ENCODE measurements at regions not wholly inside any gene's neighbourhood (a gene's known extent, or its start where the extent isn't known, plus 50 kb on each side); places are given as distances from the start of the nearest gene placed in this dataset.

GRCh38 chr6:71527886-71528285 lies 239.3 kb downstream of the OGFRL1 start:
- no peak for DNase-seq (ENCODE audit: low spot score)

DNA sequence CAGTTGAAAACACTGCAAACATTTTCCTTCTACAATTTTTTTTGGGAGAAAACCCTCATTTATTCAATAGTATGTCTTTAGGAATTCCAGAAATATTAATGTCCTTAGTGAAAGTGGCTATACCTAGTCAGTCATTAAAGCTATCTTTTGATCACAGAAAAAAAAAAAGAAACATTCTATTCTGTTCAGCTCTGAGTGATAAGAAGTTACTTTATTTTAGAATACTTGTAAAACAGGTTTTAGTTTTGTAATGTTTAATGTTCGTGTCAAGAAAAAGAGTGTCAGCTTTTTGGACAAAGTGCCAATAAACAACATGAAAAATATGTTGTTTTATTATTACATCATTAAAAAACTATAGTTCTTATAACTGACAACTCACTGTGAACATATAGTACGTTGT lies 240.4 kb downstream of the OGFRL1 start:
- DNase-seq (ENCODE audit: low spot score), result no peak

DNA sequence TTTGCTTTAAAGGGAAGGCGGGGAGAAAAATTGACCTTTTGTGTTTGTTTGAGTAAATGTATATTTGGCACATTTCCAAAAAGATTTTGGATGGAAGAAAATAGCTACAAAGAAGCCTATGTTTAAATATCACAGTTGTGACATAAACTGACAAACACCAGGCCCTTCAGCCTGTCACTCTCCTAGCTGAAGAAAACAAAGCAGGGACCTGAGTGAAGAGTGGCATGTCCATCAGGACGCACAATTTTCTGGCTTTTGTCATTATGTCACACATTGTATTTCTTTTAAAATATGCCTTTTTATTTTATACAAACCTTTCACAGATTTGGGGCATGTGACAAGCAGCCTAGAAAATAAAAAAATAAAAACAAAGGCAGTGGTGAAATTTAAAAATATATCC lies 241.2 kb downstream of the OGFRL1 start:
- no peak for DNase-seq (ENCODE audit: low spot score)

DNA sequence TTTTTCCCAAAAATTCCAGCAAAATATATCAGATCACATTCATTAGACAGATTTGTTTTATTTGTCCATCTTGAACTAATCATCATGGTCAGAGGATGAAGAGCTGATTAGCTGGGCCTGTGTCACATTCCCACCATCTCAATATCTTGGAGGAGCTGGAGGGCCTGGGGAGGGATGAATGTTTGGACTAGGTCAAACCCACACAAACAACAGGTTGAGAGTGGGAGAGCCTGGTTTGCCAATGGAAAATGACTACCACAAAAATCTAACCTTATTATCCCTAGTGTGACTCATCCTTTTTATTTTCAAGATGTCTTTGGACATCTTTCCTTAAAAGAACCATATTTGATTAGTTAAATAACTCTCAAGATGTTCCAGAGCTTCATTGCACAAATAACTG lies 242.4 kb downstream of the OGFRL1 start:
- DNase-seq (ENCODE audit: low spot score), result no peak

- no peak for DNase-seq (ENCODE audit: low spot score)
Measured at GRCh38 chr6:71531841-71532240, 243.2 kb downstream of the OGFRL1 start.

GRCh38 chr6:71533939-71534379 lies 245.3 kb downstream of the OGFRL1 start:
- no peak for DNase-seq (ENCODE audit: low spot score)

DNA sequence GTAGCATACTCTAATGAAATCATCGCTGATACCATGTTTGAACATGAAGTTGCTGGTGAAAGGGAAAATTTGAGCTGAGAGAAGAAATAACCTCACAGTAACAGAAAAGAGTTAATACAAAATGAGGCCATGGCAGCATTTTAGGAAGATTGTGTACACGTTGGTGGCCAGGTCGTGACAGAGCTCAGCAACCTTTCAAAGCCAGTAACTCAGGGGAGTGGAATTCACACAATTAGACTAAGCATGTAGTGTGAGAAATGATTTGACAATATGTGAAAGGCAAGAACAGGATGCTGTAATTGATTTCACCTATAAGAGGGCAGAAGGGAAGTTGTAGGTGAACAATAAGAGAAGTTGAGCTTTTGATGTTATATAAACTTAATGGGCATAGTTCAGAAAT lies 246.3 kb downstream of the OGFRL1 start:
- no peak for DNase-seq (ENCODE audit: low spot score)

DNA sequence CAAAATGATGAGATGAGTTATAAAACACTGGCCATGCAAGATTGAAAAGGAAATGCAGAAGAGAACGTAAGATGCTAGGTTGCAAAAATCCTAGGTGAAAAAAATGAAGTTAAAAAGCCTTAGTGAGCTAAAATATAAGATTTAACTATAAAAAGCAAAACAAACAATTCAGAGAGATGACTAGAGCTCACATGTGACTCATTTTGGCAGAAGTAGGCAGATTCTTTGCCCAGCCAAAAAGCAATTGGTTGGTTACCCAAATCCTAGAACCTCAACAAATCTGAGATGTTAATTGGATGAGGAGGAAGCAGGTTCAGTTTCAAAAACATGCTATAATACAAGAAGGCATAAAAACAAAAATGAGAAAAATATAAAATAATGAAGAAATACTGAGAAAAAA lies 249.1 kb downstream of the OGFRL1 start:
- DNase-seq (ENCODE audit: low spot score), result no peak

DNA sequence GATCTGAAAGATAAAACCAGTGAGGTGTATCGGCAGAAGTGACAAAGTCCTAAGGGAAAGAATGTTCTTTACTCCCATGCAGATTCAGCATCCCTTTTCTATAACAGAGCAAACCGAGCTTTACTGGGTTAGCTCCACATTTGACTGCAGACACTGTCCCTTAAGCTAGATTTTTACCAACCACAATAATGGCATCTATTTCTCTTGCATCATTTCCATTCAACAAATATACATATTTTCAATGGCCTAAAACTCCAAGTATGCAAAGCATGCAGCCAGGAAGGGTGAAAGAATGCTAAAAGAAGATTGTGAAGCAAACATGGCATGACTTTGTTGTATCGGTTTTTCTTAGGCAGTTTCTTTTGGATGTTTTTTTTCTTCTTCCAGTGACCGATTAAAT lies 255.4 kb downstream of the OGFRL1 start:
- DNase-seq (ENCODE audit: low spot score), result no peak

GRCh38 chr6:71544906-71545305 lies 256.3 kb downstream of the OGFRL1 start:
- no peak for DNase-seq (ENCODE audit: low spot score)

DNA sequence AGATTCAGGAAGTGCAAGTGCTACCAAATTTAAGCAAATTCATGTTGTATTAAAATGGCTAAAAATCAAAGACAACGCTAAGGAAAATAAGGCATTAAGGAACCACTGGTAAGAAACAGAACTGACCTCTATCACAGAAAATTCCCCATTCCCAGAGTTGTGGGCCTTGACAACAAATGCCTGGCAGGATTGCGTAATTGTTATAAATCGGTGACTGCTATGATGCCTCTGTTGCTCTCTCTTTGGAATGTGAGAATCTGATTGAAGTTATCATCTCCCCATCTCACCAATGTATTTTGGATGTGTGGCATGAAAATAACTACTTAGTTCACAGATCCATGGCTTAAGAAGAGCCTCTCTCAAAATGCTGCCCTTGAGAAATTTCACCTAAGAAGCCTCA lies 257.3 kb downstream of the OGFRL1 start:
- DNase-seq (ENCODE audit: low spot score), result no peak

DNA sequence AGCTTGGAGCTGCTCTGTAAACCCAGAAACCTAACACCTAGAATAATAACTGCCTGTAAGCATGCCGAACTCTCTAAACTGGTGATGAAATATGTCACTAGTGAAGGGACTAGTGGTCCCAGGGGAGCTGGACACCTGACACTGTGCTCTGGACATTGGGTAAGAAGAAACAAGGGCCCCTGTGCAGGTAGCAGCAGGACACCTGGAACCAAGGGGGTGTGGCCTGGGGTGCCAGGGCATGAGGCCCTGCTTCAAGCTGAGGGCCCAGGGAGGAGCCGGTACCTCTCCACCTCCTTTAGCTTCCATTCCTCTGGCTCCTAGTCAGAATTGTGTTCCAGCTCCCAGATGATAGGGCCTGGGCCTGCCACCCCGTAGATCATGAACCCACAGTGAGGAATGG lies 263.2 kb downstream of the OGFRL1 start:
- DNase-seq (ENCODE audit: low spot score), result no peak

GRCh38 chr6:71556141-71556540 lies 267.5 kb downstream of the OGFRL1 start:
- DNase-seq (ENCODE audit: low spot score), result no peak

DNA sequence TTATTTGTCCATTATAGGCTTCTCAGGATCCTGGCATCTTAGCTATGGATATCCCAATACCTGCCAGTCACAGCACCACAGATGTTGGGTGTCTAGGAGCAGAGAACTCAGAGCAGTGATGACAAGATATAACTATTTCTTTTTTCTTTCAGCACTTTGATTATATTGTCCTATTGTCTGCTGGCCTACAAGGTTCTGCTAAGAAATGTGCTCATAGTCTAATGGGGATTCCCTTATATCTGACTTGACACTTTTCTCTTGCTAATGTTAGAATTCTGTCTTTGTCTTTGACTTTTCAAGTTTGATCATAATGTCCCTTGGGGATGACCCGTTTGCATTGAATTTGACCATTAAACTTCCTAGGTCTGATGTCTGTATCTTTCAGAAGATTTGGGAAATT lies 270.4 kb downstream of the OGFRL1 start:
- DNase-seq (ENCODE audit: low spot score), result no peak

DNA sequence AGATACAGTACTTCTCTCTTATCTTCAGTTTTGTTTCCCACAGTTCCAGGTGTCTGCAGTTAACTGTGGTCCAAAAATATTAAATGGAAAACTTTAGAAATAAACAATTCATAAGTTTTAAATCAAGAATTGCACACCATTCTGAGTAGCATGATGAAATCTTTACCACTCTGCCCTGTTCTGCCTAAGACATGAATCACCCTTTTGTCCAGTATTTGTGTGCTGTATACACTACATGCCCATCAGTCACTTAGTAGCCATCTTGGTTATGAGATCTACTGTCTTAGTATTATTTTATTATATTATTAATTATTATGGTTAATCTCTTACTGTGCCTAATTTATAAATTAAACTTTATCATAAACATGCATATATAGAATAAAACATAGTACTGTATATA lies 279.0 kb downstream of the OGFRL1 start:
- no peak for DNase-seq (ENCODE audit: low spot score)

GRCh38 chr6:71577766-71578165 lies 289.2 kb downstream of the OGFRL1 start:
- no peak for DNase-seq (ENCODE audit: low spot score)

DNA sequence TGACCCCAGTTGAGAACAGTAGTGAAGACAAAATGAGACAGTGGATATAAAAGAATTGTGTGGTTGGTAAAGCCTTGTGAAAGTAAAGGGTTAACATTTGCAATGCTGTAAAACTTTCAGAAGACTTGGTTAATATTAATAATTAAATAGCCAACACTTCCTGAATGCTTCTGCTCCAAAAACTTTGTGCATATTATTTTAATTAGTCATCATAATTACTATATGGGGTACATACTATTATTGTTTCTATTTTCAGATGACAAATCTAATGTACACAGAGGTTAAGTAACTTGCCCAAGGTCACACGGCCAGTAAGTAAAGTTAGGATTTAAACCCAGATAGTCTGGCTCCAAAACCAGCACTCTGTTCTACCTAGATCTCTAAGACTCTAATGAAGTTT lies 291.3 kb downstream of the OGFRL1 start:
- DNase-seq (ENCODE audit: low spot score), result no peak

DNA sequence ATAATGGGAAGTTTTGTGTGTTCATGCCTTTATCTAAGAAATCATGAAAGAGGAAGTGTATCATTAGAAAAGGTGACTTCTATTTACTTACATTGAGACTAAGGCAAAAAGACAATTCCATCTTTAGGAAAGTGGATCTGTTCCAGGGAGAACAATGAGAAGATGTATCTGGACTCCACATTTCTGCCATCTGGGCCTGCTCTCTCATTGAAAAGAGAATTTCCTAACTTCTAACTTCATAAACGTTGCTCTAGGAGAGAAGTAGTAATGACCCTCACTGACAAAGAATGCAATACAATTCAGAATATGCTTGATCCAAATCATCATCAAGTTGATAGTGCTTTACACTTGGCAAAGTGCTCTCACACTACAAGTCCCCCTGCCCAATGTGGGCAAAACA lies 294.2 kb downstream of the OGFRL1 start:
- no peak for DNase-seq (ENCODE audit: low spot score)

GRCh38 chr6:71584712-71585436 lies 296.3 kb downstream of the OGFRL1 start:
- DNase-seq (ENCODE audit: low spot score), result no peak

- DNase-seq (ENCODE audit: low spot score), result no peak
Measured at GRCh38 chr6:71585472-71585871, 296.9 kb downstream of the OGFRL1 start.

GRCh38 chr6:71588490-71588889 lies 297.9 kb upstream of the RIMS1 start:
- DNase-seq (ENCODE audit: low spot score), result no peak

DNA sequence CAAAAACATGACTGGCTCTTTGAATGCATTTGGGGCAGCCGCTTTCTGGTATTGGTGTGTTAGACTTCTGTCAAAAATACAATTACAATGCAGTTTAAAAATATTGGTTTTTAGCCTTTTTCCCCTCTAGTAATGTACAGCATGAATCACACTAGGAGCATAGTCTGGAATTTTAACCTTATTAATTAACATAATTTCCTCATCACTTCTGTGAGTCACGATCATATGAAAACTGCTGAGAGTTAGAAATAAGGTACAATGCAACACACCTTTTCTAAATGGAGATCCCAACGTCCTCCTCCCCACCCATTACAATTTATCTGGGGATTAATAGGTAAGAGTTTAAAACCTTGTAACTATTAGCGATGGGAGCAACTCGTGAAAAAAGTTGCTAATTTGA lies 297.1 kb upstream of the RIMS1 start:
- no peak for DNase-seq (ENCODE audit: low spot score)

DNA sequence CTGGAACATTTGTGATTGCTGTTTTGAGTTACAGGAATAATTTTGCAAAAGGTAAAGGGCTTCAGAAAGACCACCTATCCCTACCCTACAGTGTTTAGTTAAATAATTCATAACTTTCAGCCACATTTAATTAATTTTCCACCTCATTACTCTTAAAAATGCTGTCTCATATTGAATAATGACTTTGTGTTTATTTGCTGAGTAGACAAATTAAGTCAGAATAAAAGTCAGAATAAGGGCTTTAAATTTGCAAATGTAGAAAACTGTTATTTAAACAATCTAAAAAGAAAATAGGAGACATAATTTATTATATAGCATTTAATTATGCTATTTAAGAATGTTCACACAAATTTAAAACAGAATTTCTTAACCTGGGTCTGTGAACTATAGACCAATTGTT lies 293.7 kb upstream of the RIMS1 start:
- DNase-seq (ENCODE audit: low spot score), result no peak

- DNase-seq (ENCODE audit: low spot score), result no peak
Measured at GRCh38 chr6:71599359-71599758, 287.0 kb upstream of the RIMS1 start.

All from CD4-positive, alpha-beta T cell treated with Interleukin-15 for 4 hours (primary cell).